Immature natural killer cell (primary cell): ENCODE measurements at regions not wholly inside any gene's neighbourhood (a gene's known extent, or its start where the extent isn't known, plus 50 kb on each side); places are given as distances from the start of the nearest gene placed in this dataset.

Experiments
- DNase-seq, 3 donors: peaks; one replicate each; pipeline ENCODE4 v3.0.0; 2022; ENCODE audit warnings: mixed read lengths in 1 of 3
- H3K27ac Mint-ChIP-seq, 6 donors: one replicate each; pipeline ENCODE4 v1.8.0; 2020; ENCODE audit warnings: mixed read lengths in 6 of 6, mild to moderate bottlenecking in 5 of 6, inconsistent platforms in 4 of 6, moderate library complexity in 3 of 6
- H3K27me3 Mint-ChIP-seq, 3 donors: one replicate each; pipeline ENCODE4 v1.8.0; 2020 to 2021; ENCODE audit warnings: low read depth in 3 of 3, mild to moderate bottlenecking in 3 of 3, mixed read lengths in 3 of 3, moderate library complexity in 3 of 3, inconsistent platforms in 1 of 3
- H3K36me3 Mint-ChIP-seq, 3 donors: one replicate each; pipeline ENCODE4 v1.8.0; 2020; ENCODE audit warnings: mixed read lengths in 3 of 3, inconsistent platforms in 2 of 3, mild to moderate bottlenecking in 2 of 3
- H3K4me1 Mint-ChIP-seq, 2 donors: one replicate each; pipeline ENCODE4 v1.8.0; 2020; ENCODE audit warnings: inconsistent platforms in 2 of 2, mild to moderate bottlenecking in 2 of 2, mixed read lengths in 2 of 2, moderate library complexity in 1 of 2
- H3K4me3 Mint-ChIP-seq, 5 donors: one replicate each; pipeline ENCODE4 v1.8.0; 2020; ENCODE audit warnings: mild to moderate bottlenecking in 5 of 5, mixed read lengths in 5 of 5, inconsistent platforms in 3 of 5, moderate library complexity in 3 of 5
- H3K9me3 Mint-ChIP-seq, 6 donors: one replicate each; pipeline ENCODE4 v1.8.0; 2020; ENCODE audit warnings: mild to moderate bottlenecking in 6 of 6, mixed read lengths in 6 of 6, inconsistent platforms in 4 of 6, moderate library complexity in 3 of 6

GRCh38 chr5:87686018-87686417 lies 273.3 kb upstream of the CCNH start:
- H3K27me3 Mint-ChIP-seq: peaks cover 0 to 3% (median 2%) of the 10 kb centered on the region in 3 donors
- H3K9me3 Mint-ChIP-seq: peaks cover 0 to 15% (median 7%) of the 10 kb centered on the region in 6 donors
- no peaks in the 10 kb centered on the region for H3K36me3 Mint-ChIP-seq
- H3K4me1 Mint-ChIP-seq: no peaks in the 10 kb centered on the region
- H3K4me3 Mint-ChIP-seq: no peak overlapping the region
- DNase-seq: no peak
- no peak overlapping the region for H3K27ac Mint-ChIP-seq

GRCh38 chr5:87674235-87674634 lies 261.5 kb upstream of the CCNH start:
- Mint-ChIP-seq H3K36me3 (no peaks in the 10 kb centered on the region), H3K4me1 (no peaks in the 10 kb centered on the region), H3K4me3 (no peak overlapping the region), H3K27me3 (peaks cover 0 to 2% (median 0%) of the 10 kb centered on the region in 3 donors), H3K27ac (no peak overlapping the region), H3K9me3 (peaks cover 0 to 7% (median 2%) of the 10 kb centered on the region in 6 donors)
- no peak for DNase-seq

GRCh38 chr5:87671146-87671545 lies 258.4 kb upstream of the CCNH start:
- DNase-seq: no peak
- Mint-ChIP-seq H3K4me3 (no peak overlapping the region), H3K36me3 (no peaks in the 10 kb centered on the region), H3K4me1 (no peaks in the 10 kb centered on the region), H3K9me3 (peaks cover 0 to 7% (median under 1%) of the 10 kb centered on the region in 6 donors), H3K27ac (no peak overlapping the region), H3K27me3 (peaks cover 0 to 2% (median 0%) of the 10 kb centered on the region in 3 donors)

- Mint-ChIP-seq H3K9me3 (peaks cover 0 to 1% (median 0%) of the 10 kb centered on the region in 6 donors), H3K4me3 (no peak overlapping the region), H3K4me1 (no peaks in the 10 kb centered on the region), H3K27ac (no peak overlapping the region), H3K27me3 (no peaks in the 10 kb centered on the region), H3K36me3 (no peaks in the 10 kb centered on the region)
- no peak for DNase-seq
Measured at GRCh38 chr5:87665166-87665565, 252.4 kb upstream of the CCNH start.

- Mint-ChIP-seq H3K27me3 (peaks cover 0 to 2% (median 0%) of the 10 kb centered on the region in 3 donors), H3K27ac (no peak overlapping the region), H3K4me3 (no peak overlapping the region), H3K9me3 (peaks cover 0 to 2% (median 0%) of the 10 kb centered on the region in 6 donors), H3K36me3 (no peaks in the 10 kb centered on the region), H3K4me1 (no peaks in the 10 kb centered on the region)
- DNase-seq: no peak
Measured at GRCh38 chr5:87661784-87662566, 249.2 kb upstream of the CCNH start.

GRCh38 chr5:87653242-87653641 lies 240.5 kb upstream of the CCNH start:
- no peak overlapping the region for H3K4me3 Mint-ChIP-seq
- H3K27me3 Mint-ChIP-seq: peaks cover 0 to 4% (median 2%) of the 10 kb centered on the region in 3 donors
- H3K4me1 Mint-ChIP-seq: no peaks in the 10 kb centered on the region
- peaks cover 0 to 7% (median 4%) of the 10 kb centered on the region in 6 donors for H3K9me3 Mint-ChIP-seq
- H3K36me3 Mint-ChIP-seq: no peaks in the 10 kb centered on the region
- DNase-seq: no peak
- H3K27ac Mint-ChIP-seq: no peak overlapping the region

GRCh38 chr5:87650284-87650683 lies 237.6 kb upstream of the CCNH start:
- Mint-ChIP-seq H3K36me3 (no peaks in the 10 kb centered on the region), H3K4me3 (no peak overlapping the region), H3K27ac (no peak overlapping the region), H3K9me3 (peaks cover 0 to 7% (median 0%) of the 10 kb centered on the region in 6 donors), H3K27me3 (peaks cover 0 to 4% (median 0%) of the 10 kb centered on the region in 3 donors), H3K4me1 (no peaks in the 10 kb centered on the region)
- DNase-seq: no peak

- Mint-ChIP-seq H3K27me3 (peaks cover 0 to 3% (median 0%) of the 10 kb centered on the region in 3 donors), H3K9me3 (peaks cover 0 to 7% (median 0%) of the 10 kb centered on the region in 6 donors), H3K4me1 (no peaks in the 10 kb centered on the region), H3K27ac (no peak overlapping the region), H3K4me3 (no peak overlapping the region), H3K36me3 (no peaks in the 10 kb centered on the region)
- DNase-seq: no peak
Measured at GRCh38 chr5:87649455-87649854, 236.7 kb upstream of the CCNH start.

GRCh38 chr5:87645224-87645623 lies 232.5 kb upstream of the CCNH start:
- H3K36me3 Mint-ChIP-seq: no peaks in the 10 kb centered on the region
- peaks cover 0 to 4% (median 0%) of the 10 kb centered on the region in 6 donors for H3K9me3 Mint-ChIP-seq
- H3K27ac Mint-ChIP-seq: no peak overlapping the region
- no peaks in the 10 kb centered on the region for H3K4me1 Mint-ChIP-seq
- no peak overlapping the region for H3K4me3 Mint-ChIP-seq
- DNase-seq: no peak
- H3K27me3 Mint-ChIP-seq: peaks cover 0 to 2% (median 0%) of the 10 kb centered on the region in 3 donors

GRCh38 chr5:87640902-87641301 lies 228.2 kb upstream of the CCNH start:
- H3K9me3 Mint-ChIP-seq: peaks cover 0 to 5% (median 0%) of the 10 kb centered on the region in 6 donors
- DNase-seq: no peak
- no peaks in the 10 kb centered on the region for H3K4me1 Mint-ChIP-seq
- no peak overlapping the region for H3K4me3 Mint-ChIP-seq
- no peaks in the 10 kb centered on the region for H3K36me3 Mint-ChIP-seq
- H3K27ac Mint-ChIP-seq: no peak overlapping the region
- H3K27me3 Mint-ChIP-seq: peaks cover 0 to 2% (median 0%) of the 10 kb centered on the region in 3 donors

GRCh38 chr5:87627363-87627762 lies 214.6 kb upstream of the CCNH start:
- Mint-ChIP-seq H3K27ac (no peak overlapping the region), H3K36me3 (no peaks in the 10 kb centered on the region), H3K4me1 (no peaks in the 10 kb centered on the region), H3K9me3 (peaks cover 0 to 4% (median under 1%) of the 10 kb centered on the region in 6 donors), H3K27me3 (peaks cover 0 to 3% (median 2%) of the 10 kb centered on the region in 3 donors), H3K4me3 (no peak overlapping the region)
- DNase-seq: no peak

- no peak for DNase-seq
- H3K9me3 Mint-ChIP-seq: peaks cover 0 to 10% (median 2%) of the 10 kb centered on the region in 6 donors
- H3K36me3 Mint-ChIP-seq: no peaks in the 10 kb centered on the region
- no peaks in the 10 kb centered on the region for H3K4me1 Mint-ChIP-seq
- no peak overlapping the region for H3K4me3 Mint-ChIP-seq
- H3K27ac Mint-ChIP-seq: no peak overlapping the region
- peaks cover 0 to 2% (median 0%) of the 10 kb centered on the region in 3 donors for H3K27me3 Mint-ChIP-seq
Measured at GRCh38 chr5:87608385-87608784, 195.7 kb upstream of the CCNH start.

- H3K27ac Mint-ChIP-seq: no peak overlapping the region
- DNase-seq: no peak
- H3K9me3 Mint-ChIP-seq: peaks cover 1 to 9% (median 5%) of the 10 kb centered on the region in 6 donors
- no peaks in the 10 kb centered on the region for H3K4me1 Mint-ChIP-seq
- H3K27me3 Mint-ChIP-seq: peaks cover 0 to 5% (median 2%) of the 10 kb centered on the region in 3 donors
- H3K36me3 Mint-ChIP-seq: no peaks in the 10 kb centered on the region
- no peak overlapping the region for H3K4me3 Mint-ChIP-seq
Measured at GRCh38 chr5:87605663-87606062, 192.9 kb upstream of the CCNH start.

GRCh38 chr5:87599778-87600177 lies 187.0 kb upstream of the CCNH start:
- H3K27ac Mint-ChIP-seq: no peak overlapping the region
- no peaks in the 10 kb centered on the region for H3K4me1 Mint-ChIP-seq
- DNase-seq: no peak
- H3K27me3 Mint-ChIP-seq: peaks cover 0 to 3% (median 2%) of the 10 kb centered on the region in 3 donors
- no peak overlapping the region for H3K4me3 Mint-ChIP-seq
- H3K36me3 Mint-ChIP-seq: no peaks in the 10 kb centered on the region
- H3K9me3 Mint-ChIP-seq: peaks cover 0 to 11% (median 4%) of the 10 kb centered on the region in 6 donors
